C4-2B (cell line): ENCODE measurements at regions not wholly inside any gene's neighbourhood (a gene's known extent, or its start where the extent isn't known, plus 50 kb on each side); places are given as distances from the start of the nearest gene placed in this dataset.

ENCODE experiments used
- H3K27ac ChIP-seq: fragments of 450-650 bp; 2 replicates; pipeline ENCODE4 v1.5.1; 2017
- CTCF ChIP-seq: fragments of 450-650 bp; conservative IDR thresholded peaks from 2 replicates; pipeline ENCODE4 v1.5.1; 2017; ENCODE audit warnings: mild to moderate bottlenecking
- ZFX ChIP-seq: fragments of 450-650 bp; IDR thresholded peaks from 2 replicates; pipeline ENCODE4 v1.6.1; 2017

- H3K27ac ChIP-seq = no peak overlapping the region
- TF ChIP-seq CTCF (no peak), ZFX (no peak)
These were observed 441.2 kb upstream of the ESRRG start for GRCh38 chr1:217164403-217164802.

GRCh38 chr1:217153361-217153760 is 430.1 kb upstream of the ESRRG start:
- TF ChIP-seq CTCF (no peak), ZFX (no peak)
- H3K27ac ChIP-seq = no peak overlapping the region

DNA sequence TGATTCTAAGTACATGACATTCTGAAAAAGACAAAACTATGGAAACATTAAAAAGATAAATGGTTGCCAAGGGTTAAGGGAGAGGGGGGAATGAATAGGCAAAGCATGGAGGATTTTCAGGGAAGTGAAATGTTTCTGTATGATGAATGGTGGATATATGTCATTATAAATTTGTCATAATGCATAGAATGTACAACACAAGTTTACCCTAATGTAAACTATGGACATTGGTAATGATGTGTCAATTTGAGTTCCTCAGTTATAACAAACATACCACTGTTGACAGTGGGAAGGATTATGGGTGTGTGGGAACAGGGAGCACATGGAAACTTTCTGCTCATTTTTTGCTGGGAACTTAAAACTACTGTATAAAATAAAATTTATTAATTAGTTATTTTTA is 427.1 kb upstream of the ESRRG start:
- no peak overlapping the region for H3K27ac ChIP-seq
- no peak for TF ChIP-seq ZFX
- TF ChIP-seq CTCF = no peak

- no peak overlapping the region for H3K27ac ChIP-seq
- no peak for TF ChIP-seq CTCF
- no peak for TF ChIP-seq ZFX
These were observed 426.6 kb upstream of the ESRRG start for GRCh38 chr1:217149791-217150190.

- no peak overlapping the region for H3K27ac ChIP-seq
- TF ChIP-seq CTCF (no peak), ZFX (no peak)
These were observed 418.5 kb upstream of the ESRRG start for GRCh38 chr1:217141711-217142110.

DNA sequence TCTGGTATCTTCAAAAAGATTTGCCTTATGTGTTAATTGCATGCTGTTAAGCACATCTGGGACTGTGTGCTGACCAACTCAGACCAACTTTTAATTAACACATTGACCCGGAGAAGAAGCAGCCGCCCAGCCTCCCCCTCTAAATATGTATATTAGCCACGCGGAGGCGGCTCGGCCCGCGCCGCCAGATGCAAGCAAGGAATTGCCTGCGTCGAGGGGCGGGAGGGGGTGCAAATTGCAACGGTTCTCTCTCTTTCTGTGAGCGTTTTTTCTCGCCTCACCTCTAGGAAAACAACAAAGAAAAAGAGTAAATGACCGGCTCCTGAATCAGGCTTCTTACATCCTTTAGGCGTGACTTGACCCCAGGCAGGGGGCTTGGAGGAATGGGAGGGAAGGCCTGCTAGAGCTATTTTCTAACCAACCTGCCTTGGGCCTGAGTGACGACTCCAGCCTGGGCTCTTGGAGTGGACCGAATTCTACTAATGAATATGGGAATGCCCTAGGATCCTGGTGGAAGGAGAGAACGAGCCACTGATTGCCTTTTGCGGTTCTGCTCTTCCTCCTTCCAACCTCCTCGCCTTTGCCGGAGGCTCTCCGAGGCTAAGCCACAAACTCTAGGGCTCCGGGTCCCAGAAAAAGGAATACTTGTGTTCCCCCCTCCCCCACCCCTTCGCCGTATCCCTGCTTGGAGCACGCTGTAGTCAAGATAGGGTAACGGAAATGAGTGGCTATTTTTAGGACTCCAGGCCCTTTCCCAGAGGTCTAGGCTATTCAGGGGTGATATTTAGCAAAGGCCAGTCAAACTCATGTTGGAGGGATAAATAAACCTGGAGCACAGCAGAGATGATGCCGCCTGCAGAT is 417.0 kb upstream of the ESRRG start:
- no peak for TF ChIP-seq ZFX
- TF ChIP-seq CTCF = no peak
- no peak overlapping the region for H3K27ac ChIP-seq

DNA sequence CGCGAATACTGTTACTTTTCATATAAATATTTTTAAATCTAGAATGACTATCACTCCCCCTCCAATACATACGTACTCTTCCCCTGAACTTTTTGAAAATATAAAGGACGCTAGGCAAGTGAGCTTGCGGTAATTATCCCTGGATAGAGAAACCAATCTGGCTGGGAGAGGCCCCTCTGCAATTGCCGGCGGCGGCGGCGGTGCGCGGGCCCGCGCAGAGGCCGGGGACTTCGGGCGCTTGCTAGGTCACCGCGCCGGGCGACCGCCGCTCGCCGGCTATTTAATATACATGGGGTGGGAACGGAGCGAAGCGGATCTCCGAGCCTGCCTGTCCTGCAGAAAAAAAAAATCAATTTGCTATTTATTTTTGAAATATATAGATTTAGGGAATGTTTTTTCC is 416.3 kb upstream of the ESRRG start:
- TF ChIP-seq CTCF = no peak
- TF ChIP-seq ZFX = no peak
- no peak overlapping the region for H3K27ac ChIP-seq
